Panc1 (cell line): ENCODE measurements at regions not wholly inside any gene's neighbourhood (a gene's known extent, or its start where the extent isn't known, plus 50 kb on each side); places are given as distances from the start of the nearest gene placed in this dataset.

Experiments used
- POLR2AphosphoS5 ChIP-seq: IDR thresholded peaks from 2 replicates; pipeline ENCODE4 v1.6.1; 2012; ENCODE audit warnings: mild to moderate bottlenecking, low read depth, low read length, moderate library complexity
- SIN3A ChIP-seq: IDR thresholded peaks from 2 replicates; pipeline ENCODE4 v1.6.1; 2012; ENCODE audit warnings: low read depth, mild to moderate bottlenecking, low read length, moderate library complexity, borderline replicate concordance; ENCODE audit not compliant: insufficient read depth
- TCF7L2 ChIP-seq: IDR thresholded peaks from 2 replicates; pipeline ENCODE4 v1.6.1; 2011; ENCODE audit warnings: mild to moderate bottlenecking, low read depth, low read length, inconsistent platforms
- TF ChIP-seq, protein P1 (sequence below): fragments of 450-650 bp; IDR thresholded peaks from 2 replicates; pipeline ENCODE4 v1.5.1; 2017; ENCODE audit warnings: mild to moderate bottlenecking
- TF ChIP-seq, protein P2 (sequence below), 2 experiments: IDR thresholded peaks; 2 replicates each; pipeline ENCODE4 v1.6.1; 2011 to 2012; ENCODE audit warnings: low read depth in 2 of 2, control low read depth in 1 of 2, low read length in 1 of 2, mild to moderate bottlenecking in 1 of 2, moderate library complexity in 1 of 2; ENCODE audit not compliant: insufficient read depth in 1 of 2

DNA sequence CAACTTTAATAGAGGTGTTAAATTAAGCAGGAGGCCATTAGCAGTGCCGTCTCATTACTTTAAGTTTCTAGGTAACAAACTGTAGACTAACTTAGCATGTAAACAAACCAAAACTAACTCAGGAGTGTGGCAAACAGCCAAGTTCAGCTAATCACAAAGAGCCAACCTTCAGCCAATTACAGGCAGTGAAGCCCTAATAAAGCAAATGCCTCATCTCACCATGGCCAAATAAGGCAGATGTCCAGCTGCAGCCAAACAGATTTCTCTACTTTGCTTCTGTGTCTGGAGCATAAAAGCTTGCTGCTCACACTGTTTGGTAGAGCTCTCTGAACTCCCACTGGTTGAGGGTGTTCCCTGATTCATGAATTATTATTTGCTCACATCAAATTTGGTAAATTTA lies 835.4 kb upstream of the GBE1 start:
- TF ChIP-seq, protein P1, sequence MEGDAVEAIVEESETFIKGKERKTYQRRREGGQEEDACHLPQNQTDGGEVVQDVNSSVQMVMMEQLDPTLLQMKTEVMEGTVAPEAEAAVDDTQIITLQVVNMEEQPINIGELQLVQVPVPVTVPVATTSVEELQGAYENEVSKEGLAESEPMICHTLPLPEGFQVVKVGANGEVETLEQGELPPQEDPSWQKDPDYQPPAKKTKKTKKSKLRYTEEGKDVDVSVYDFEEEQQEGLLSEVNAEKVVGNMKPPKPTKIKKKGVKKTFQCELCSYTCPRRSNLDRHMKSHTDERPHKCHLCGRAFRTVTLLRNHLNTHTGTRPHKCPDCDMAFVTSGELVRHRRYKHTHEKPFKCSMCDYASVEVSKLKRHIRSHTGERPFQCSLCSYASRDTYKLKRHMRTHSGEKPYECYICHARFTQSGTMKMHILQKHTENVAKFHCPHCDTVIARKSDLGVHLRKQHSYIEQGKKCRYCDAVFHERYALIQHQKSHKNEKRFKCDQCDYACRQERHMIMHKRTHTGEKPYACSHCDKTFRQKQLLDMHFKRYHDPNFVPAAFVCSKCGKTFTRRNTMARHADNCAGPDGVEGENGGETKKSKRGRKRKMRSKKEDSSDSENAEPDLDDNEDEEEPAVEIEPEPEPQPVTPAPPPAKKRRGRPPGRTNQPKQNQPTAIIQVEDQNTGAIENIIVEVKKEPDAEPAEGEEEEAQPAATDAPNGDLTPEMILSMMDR = no peak
- TF ChIP-seq POLR2AphosphoS5 (no peak), SIN3A (no peak), TCF7L2 (no peak)
- TF ChIP-seq, protein P2, sequence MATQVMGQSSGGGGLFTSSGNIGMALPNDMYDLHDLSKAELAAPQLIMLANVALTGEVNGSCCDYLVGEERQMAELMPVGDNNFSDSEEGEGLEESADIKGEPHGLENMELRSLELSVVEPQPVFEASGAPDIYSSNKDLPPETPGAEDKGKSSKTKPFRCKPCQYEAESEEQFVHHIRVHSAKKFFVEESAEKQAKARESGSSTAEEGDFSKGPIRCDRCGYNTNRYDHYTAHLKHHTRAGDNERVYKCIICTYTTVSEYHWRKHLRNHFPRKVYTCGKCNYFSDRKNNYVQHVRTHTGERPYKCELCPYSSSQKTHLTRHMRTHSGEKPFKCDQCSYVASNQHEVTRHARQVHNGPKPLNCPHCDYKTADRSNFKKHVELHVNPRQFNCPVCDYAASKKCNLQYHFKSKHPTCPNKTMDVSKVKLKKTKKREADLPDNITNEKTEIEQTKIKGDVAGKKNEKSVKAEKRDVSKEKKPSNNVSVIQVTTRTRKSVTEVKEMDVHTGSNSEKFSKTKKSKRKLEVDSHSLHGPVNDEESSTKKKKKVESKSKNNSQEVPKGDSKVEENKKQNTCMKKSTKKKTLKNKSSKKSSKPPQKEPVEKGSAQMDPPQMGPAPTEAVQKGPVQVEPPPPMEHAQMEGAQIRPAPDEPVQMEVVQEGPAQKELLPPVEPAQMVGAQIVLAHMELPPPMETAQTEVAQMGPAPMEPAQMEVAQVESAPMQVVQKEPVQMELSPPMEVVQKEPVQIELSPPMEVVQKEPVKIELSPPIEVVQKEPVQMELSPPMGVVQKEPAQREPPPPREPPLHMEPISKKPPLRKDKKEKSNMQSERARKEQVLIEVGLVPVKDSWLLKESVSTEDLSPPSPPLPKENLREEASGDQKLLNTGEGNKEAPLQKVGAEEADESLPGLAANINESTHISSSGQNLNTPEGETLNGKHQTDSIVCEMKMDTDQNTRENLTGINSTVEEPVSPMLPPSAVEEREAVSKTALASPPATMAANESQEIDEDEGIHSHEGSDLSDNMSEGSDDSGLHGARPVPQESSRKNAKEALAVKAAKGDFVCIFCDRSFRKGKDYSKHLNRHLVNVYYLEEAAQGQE (IDR thresholded peaks at IDR 0.05; ENCODE audit: insufficient read depth in 1 of 2, low read depth in 2 of 2, low read length in 1 of 2) = no peak
